ENCODE measurements at regions not wholly inside any gene's neighbourhood (a gene's known extent, or its start where the extent isn't known, plus 50 kb on each side); places are given as distances from the start of the nearest gene placed in this dataset.
"Not testable (repeated sequence)": the region's sequence is repeated elsewhere in the genome, so short reads cannot be mapped to it uniquely, and the experiment has no call there.

GRCh38 chr5:57976506-57976905, 483.4 kb downstream of the PLK2 start:
- no peak for TF ChIP-seq CTCF (IDR thresholded peaks at IDR 0.05; ENCODE audit: low read depth, low read length)

GRCh38 chr5:57972099-57972498, 487.8 kb downstream of the PLK2 start:
- H3K4me3 ChIP-seq (ENCODE audit: low read depth, low read length): not testable (repeated sequence)

More at GRCh38 chr5:57976506-57976905, 483.4 kb downstream of the PLK2 start:
- no peak overlapping the region for H3K4me3 ChIP-seq (ENCODE audit: low read depth, low read length)

- H3K4me3 ChIP-seq (ENCODE audit: low read depth, low read length): no peak overlapping the region
- no peak for TF ChIP-seq CTCF (IDR thresholded peaks at IDR 0.05; ENCODE audit: low read depth, low read length)
Measured at GRCh38 chr5:57960569-57960968, 478.0 kb upstream of the ACTBL2 start.

- no peak for TF ChIP-seq CTCF (IDR thresholded peaks at IDR 0.05; ENCODE audit: low read depth, low read length)
- no peak overlapping the region for H3K4me3 ChIP-seq (ENCODE audit: low read depth, low read length)
Measured at GRCh38 chr5:57956636-57957035, 474.0 kb upstream of the ACTBL2 start.

GRCh38 chr5:57955511-57955910, 472.9 kb upstream of the ACTBL2 start:
- no peak for TF ChIP-seq CTCF (IDR thresholded peaks at IDR 0.05; ENCODE audit: low read depth, low read length)
- no peak overlapping the region for H3K4me3 ChIP-seq (ENCODE audit: low read depth, low read length)

GRCh38 chr5:57953792-57954191, 471.2 kb upstream of the ACTBL2 start:
- H3K4me3 ChIP-seq (ENCODE audit: low read depth, low read length): no peak overlapping the region
- no peak for TF ChIP-seq CTCF (IDR thresholded peaks at IDR 0.05; ENCODE audit: low read depth, low read length)

- H3K4me3 ChIP-seq (ENCODE audit: low read depth, low read length): no peak overlapping the region
Measured at GRCh38 chr5:57950616-57951228, 468.1 kb upstream of the ACTBL2 start.

More at GRCh38 chr5:57950616-57951228, 468.1 kb upstream of the ACTBL2 start:
- TF ChIP-seq CTCF (IDR thresholded peaks at IDR 0.05; ENCODE audit: low read depth, low read length): no peak
